GM20000 (cell line): ENCODE measurements at regions not wholly inside any gene's neighbourhood (a gene's known extent, or its start where the extent isn't known, plus 50 kb on each side); places are given as distances from the start of the nearest gene placed in this dataset.

Experiments
- DNase-seq: peaks from one replicate; pipeline ENCODE4 v3.0.0; 2012; ENCODE audit warnings: low spot score
- CTCF ChIP-seq: IDR thresholded peaks from 2 replicates; pipeline ENCODE4 v1.5.1; 2012; ENCODE audit warnings: mild to moderate bottlenecking, control low read depth; ENCODE audit errors: extremely low read depth, missing control alignments

DNA sequence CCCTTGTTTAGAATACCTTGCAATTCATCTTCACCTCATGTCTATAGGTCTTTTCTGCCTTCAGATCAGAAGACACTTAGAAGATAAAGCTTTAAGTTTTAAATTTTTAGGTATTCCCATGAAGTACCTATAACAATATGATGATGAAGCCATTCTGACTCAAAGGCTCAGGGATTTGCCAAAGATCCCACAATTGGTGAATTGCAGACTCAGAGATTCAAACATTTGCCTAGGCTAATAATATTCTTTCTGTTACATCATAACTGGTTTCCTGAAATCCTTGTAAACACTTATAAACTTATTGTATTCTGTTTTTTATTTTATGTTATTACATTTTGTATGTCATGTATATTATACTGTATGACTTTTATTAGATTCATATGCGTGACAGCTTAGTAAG, 62.8 kb upstream of the ZFAND5 start:
- TF ChIP-seq CTCF, result no peak
- no peak for DNase-seq

DNA sequence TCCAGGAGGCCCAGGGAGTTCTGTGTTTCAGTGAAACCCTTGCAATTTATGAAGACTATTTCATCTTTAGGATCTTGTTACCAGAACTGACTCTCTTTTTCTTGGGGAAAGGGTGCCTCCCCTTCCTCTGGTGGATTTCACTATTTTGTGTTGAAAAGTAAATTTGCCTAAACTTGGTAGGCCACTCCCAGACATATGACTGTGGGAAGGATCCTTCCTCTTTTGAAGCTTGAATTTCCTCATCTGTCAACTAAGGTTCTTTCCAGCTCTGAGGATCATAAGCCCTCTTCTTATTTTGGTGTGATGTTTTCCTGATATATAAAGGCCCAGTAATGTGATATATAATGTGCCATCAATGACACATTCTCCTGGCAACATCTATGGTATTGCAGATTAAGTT, 59.1 kb upstream of the ZFAND5 start:
- no peak for TF ChIP-seq CTCF
- DNase-seq, result no peak

DNA sequence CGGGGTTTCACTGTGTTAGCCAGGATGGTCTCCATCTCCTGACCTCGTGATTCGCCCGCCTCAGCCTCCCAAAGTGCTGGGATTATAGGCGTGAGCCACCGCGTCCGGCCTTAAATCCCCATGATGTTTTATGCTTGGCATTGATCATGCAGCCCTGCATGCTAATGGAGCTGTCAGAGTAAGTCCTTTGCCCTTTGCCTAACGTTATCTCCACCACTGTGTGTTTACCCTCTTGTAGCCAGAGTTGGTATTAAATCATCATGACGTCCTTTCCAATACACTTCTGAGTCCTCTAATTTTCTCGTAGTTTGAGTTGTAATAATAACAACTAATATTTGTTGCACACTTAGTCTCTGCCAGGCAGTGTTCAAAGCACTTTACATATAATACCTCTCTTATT, 57.2 kb upstream of the ZFAND5 start:
- DNase-seq, result no peak
- TF ChIP-seq CTCF, result no peak

DNA sequence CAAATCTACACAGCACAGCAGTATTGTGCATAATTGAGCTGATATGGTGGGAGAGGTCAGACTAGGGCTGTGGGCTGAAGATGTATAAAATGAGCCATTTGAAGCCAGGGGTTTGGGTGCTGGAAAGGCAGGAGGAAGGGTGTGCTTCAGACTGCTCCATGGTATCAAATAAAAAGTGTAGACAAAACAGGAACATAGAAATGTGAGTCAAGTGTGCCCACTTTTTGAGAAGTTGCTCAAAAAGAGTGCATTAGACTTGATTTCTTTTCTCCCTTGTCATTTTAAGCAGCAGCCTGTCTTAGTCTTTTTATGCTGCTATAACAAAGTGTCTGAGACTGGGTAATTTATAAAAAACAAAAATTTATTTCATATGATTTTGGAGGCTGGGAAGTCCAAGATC, 55.8 kb upstream of the ZFAND5 start:
- no peak for TF ChIP-seq CTCF
- no peak for DNase-seq

GRCh38 chr9:72415948-72416347, 50.9 kb upstream of the ZFAND5 start:
- TF ChIP-seq CTCF, result no peak
- no peak for DNase-seq

- DNase-seq, result peak; percentile 7
Measured at GRCh38 chr9:72415163-72415562, 50.2 kb upstream of the ZFAND5 start.

More at GRCh38 chr9:72415163-72415562, 50.2 kb upstream of the ZFAND5 start:
- TF ChIP-seq CTCF, result no peak
